ENCODE measurements at regions not wholly inside any gene's neighbourhood (a gene's known extent, or its start where the extent isn't known, plus 50 kb on each side); places are given as distances from the start of the nearest gene placed in this dataset.
"Not testable (repeated sequence)": the region's sequence is repeated elsewhere in the genome, so short reads cannot be mapped to it uniquely, and the experiment has no call there.

GRCh38 chr5:101626572-101626971 lies 669.5 kb downstream of the SLCO4C1 start:
- DNase-seq: no peak

GRCh38 chr5:101611039-101611438 lies 685.0 kb downstream of the SLCO4C1 start:
- DNase-seq: no peak

GRCh38 chr5:101608322-101608721 lies 687.8 kb downstream of the SLCO4C1 start:
- DNase-seq: no peak

GRCh38 chr5:101605700-101606099 lies 690.4 kb downstream of the SLCO4C1 start:
- no peak for DNase-seq

GRCh38 chr5:101600614-101601013 lies 695.5 kb downstream of the SLCO4C1 start:
- no peak for DNase-seq

GRCh38 chr5:101590384-101590783 lies 687.3 kb upstream of the ST8SIA4 start:
- DNase-seq: no peak

- no peak for DNase-seq
Measured at GRCh38 chr5:101585366-101585765, 682.3 kb upstream of the ST8SIA4 start.

GRCh38 chr5:101580591-101580990 lies 677.5 kb upstream of the ST8SIA4 start:
- no peak for DNase-seq

GRCh38 chr5:101574017-101574416 lies 670.9 kb upstream of the ST8SIA4 start:
- DNase-seq: no peak

- DNase-seq: no peak
Measured at GRCh38 chr5:101561018-101561417, 657.9 kb upstream of the ST8SIA4 start.

GRCh38 chr5:101543780-101544179 lies 640.7 kb upstream of the ST8SIA4 start:
- DNase-seq: no peak

GRCh38 chr5:101539315-101539714 lies 636.2 kb upstream of the ST8SIA4 start:
- no peak for DNase-seq

GRCh38 chr5:101535626-101536025 lies 632.5 kb upstream of the ST8SIA4 start:
- no peak for DNase-seq

GRCh38 chr5:101534491-101535110 lies 631.5 kb upstream of the ST8SIA4 start:
- DNase-seq: no peak

GRCh38 chr5:101532430-101532829 lies 629.3 kb upstream of the ST8SIA4 start:
- DNase-seq: no peak

GRCh38 chr5:101531026-101531425 lies 627.9 kb upstream of the ST8SIA4 start:
- DNase-seq: no peak

GRCh38 chr5:101529094-101529493 lies 626.0 kb upstream of the ST8SIA4 start:
- DNase-seq: not testable (repeated sequence)

- no peak for DNase-seq
Measured at GRCh38 chr5:101520417-101520816, 617.3 kb upstream of the ST8SIA4 start.

- DNase-seq: no peak
Measured at GRCh38 chr5:101517795-101518194, 614.7 kb upstream of the ST8SIA4 start.

GRCh38 chr5:101515721-101516120 lies 612.6 kb upstream of the ST8SIA4 start:
- no peak for DNase-seq

GRCh38 chr5:101505891-101506570 lies 602.9 kb upstream of the ST8SIA4 start:
- DNase-seq: no peak

- DNase-seq: no peak
Measured at GRCh38 chr5:101482931-101483330, 579.8 kb upstream of the ST8SIA4 start.

- DNase-seq: no peak
Measured at GRCh38 chr5:101473483-101473882, 570.4 kb upstream of the ST8SIA4 start.

GRCh38 chr5:101461455-101461854 lies 558.4 kb upstream of the ST8SIA4 start:
- DNase-seq: no peak

GRCh38 chr5:101458587-101458986 lies 555.5 kb upstream of the ST8SIA4 start:
- no peak for DNase-seq
